CD4-positive, alpha-beta T cell treated with Interleukin-6 at 100 ng/mL for 8 hours (primary cell): ENCODE measurements at regions not wholly inside any gene's neighbourhood (a gene's known extent, or its start where the extent isn't known, plus 50 kb on each side); places are given as distances from the start of the nearest gene placed in this dataset.
"Not testable (repeated sequence)": the region's sequence is repeated elsewhere in the genome, so short reads cannot be mapped to it uniquely, and the experiment has no call there.

Experiments used
- DNase-seq: peaks from one replicate; pipeline ENCODE4 v3.0.0-alpha.2; 2020; ENCODE audit warnings: mixed read lengths, low spot score

DNA sequence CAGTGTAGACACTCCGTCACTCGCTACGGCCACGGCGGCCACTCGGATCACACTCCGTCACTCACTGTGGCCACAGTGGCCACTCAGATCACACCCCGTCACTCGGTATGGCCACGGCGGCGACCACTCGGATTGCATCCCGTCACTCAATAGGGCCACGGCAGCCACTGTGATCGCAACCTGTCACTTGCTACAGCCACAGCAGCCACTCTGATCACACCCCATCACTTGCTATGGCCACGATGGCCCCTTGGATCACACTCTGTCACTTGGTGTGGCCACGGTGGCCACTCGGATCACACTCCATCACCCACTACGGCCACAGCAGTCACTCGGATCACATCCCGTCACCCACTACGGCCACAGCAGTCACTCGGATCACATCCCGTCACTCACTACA is 175.3 kb downstream of the LAT start:
- not testable (repeated sequence) for DNase-seq

DNA sequence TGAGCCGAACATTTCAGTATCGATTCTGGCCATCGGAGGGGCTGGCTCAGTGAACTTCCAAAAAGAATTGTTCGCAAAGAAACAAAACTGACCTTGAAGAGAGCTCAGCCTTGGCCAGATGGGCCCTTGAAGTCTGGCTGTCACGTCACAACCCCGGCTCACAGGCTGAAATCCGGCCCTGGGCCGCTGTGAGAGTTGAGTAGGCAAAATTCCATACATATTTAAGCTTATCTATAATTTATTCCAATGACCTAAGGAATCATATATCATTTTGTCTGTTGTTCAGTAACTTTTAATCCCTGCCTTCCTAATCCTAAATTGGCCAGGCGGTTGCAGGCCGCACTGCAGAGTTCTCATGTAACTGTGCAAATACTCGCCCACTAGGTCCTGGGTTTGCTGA is 174.8 kb downstream of the LAT start:
- not testable (repeated sequence) for DNase-seq

DNA sequence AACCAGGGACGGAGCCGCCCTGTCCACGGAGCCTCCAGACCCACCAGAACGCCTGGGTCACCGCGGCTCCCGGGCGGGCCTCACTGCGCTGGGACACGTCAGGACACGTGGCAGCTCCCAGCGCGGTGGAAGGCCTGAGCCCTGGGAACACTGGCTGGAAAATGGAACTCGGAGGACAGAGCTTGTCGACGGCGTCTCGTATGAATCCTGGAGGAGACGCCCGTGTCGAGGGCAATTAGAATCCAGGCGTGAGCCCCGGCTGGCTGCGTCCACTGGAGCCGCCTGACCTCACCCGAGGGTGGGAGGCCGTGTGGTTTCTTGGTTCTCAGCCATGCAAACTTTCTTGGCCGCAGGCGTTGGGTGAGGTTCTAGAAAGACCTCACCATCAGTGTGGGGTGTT is 173.9 kb downstream of the LAT start:
- DNase-seq, result no peak

DNA sequence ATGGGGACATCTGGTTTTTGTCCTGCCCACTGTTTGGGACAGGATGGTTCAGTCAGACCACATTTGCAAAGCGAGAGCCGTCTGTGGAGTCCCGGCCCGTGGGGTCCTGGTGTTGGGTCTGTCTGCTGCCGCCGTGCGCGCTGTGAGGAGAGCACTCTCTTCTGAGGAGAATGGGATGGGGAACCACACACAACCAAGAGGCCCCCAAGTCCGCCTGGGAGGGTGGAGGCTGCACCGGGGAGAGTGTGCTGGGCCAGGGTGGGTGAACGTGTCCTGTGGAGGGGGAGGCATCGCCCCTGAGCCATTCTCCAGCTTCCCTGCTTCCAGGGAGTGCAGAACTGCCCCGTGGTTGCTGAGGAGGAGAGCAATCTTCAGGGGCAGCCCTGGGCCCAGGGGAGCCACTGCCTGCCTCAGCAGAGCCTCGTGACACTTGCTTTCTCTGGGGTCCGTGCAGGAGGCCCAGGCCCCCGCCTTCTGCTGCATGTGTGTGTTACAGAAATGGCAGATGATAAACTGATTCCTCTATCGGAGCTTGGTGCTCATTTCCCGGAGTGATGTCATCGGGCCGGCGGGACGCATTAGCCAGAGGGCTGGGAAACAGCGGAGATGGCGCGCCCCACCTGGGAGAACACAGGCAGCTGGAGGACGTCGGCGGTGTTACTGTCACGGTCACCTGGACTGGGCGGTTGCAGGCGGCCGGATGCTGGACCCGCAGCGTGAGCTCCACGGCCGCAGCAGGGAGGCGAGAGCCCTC is 173.4 kb downstream of the LAT start:
- DNase-seq, result not testable (repeated sequence)

DNA sequence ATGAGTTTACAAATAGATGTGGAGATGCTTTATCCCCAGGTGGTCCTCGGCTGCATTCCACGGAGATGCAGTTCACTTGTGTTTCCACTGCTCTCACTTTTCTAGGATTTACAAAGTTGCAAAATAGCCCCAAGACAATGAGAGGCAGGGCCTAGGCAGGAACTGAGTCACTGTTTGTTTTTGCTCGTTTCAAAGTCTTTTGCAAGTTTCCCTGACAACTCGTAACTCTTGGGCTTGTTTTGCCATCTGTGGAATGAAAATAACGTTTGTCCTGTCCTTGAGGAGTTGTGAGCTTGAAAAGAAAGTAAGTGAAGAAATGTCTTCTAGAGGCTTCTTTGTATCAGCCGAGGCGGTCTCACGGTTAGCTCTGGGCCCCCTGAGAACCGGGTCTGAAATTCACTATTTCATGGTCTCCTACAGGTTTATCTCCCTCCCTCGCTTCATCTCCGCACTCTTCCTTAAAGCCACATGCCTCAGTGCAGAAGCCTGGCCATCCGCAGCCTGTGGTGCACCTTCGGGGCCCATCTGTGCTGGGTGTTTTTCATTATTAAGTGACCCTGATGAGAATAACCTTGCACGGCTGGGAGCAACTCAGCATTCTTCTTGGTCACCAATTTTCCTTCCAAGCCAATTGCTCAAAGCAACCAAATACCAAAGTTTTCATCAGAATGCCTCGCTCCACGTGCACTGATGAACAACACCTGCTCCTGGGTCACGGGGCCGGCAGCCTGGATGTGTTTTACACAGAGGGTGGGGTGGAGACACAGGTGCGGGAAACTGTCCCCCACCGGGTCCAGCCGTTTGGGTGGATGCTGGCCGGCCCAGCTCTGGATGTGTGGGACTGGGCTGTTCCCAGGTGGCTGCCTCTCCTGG is 172.4 kb downstream of the LAT start:
- DNase-seq, result peak; percentile 38

DNA sequence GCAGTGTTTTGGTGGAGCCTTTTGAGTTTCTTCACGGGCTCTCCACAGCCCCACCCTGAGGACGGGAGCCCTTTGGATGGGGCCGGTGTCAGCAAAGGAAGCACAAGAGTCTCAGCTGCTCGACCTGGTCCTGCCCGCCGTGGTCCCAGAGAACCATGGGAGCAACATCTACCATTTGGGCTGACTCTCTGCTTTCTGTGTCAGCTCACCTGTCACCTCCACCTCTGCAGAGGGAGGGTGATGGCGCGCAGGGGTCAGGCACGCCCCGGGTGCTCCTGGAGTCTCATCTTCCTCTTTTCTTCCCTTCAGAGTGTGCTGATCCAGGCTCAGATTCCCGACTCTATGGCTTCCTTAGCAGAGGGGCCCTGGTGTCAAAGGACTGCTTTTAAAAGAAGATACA is 171.7 kb downstream of the LAT start:
- DNase-seq, result no peak

DNA sequence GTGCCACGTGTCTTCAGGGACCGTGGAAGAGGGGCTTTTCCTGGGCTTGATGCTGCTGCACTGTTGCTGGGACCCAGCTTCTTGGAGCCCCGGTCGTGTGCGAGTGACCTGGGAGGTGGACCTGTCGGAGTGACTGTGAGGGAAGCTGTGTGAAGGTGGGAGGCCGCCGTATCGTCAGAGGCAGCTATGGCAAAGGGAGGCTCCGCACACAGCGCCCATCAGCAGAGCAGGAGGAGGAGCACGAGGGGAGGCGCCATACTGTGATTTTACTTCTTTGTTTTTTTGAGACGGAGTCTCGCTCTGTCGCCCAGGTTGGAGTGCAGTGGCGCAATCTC is 171.0 kb downstream of the LAT start:
- DNase-seq, result not testable (repeated sequence)

DNA sequence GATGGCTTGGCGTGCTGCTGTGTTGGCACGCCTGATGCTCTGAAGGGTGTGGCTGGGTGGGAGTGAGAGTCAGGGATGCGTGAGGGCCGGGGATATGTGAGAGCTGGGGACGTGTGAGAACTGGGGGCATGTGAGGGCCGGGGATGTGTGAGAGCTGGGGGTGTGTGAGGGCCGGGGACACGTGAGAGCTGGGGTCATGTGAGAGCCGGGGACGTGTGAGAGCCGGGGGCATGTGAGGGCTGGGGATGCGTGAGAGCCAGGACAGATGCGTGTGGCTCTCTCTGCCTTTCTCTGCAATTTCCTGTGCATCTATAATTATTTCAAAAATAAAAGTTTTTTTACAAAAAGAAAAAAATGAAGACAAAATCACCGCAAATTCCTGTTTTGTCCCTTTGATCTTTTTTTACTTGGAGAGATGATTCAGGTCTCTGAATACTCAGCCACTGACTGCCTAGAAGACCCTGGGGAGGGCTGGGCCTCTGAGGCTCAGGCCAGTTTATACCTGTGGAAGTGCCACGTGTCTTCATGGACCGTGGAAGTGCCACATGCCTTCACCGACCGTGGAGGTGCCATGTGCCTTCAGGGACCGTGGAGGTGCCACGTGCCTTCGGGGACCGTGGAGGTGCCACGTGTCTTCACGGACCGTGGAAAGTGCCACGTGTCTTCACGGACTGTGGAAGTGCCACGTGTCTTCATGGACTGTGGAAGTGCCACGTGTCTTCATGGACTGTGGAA is 170.4 kb downstream of the LAT start:
- DNase-seq, result peak; percentile 9

DNA sequence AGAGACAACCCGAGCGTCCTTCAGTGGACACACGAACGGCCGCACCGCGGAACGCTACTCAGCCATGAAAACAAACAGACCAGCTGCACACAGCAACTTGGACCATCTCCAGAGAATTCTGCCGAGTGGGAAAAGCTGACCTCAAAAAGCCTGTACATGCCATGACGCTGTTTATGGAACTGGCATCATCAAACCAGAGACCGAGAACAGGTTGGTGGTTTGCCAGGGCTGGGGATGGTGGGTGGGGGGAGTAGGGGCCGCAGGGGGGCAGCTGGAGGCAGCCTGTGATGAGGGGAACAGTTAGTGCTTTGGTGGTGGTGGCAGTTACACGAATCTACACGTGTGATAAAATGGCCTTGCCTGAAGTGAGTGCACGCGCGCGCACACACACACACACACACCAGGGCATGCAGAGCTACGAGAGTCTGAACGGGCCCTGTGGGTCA is 169.8 kb downstream of the LAT start:
- DNase-seq, result no peak

DNA sequence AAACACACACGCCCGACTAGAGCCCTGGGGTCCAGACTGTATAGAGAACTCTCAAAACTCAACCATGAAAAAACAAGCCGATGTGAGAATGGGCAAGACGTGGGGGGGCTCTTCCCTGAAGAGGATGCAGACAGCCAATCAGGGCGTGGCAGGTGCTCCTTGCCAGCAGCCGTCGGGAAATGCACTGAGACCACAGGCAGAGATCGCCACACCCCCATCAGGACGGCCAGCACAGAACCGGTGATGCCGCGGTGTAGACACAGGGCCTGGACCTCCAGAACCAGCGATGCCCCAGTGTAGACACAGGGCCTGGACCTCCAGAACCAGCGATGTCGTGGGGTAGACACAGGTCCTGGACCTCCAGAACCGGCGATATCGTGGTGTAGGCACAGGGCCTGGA is 169.2 kb downstream of the LAT start:
- DNase-seq, result no peak

DNA sequence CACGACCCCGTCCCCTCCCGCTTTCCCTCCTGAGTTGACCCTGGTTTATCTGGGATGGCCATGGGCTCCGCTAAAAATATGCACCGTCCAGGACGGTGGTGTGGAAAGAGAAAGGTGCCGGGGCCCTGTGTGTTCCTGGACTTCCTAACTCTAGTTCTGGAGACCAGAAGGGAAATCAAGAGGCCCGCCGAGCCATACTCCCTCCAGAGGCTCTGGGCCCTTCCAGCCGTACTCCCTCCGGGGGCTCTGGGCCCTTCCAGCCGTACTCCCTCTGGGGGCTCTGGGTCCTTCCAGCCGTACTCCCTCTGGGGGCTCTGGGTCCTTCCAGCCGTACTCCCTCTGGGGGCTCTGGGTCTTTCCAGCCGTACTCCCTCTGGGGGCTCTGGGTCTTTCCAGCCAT is 168.5 kb downstream of the LAT start:
- not testable (repeated sequence) for DNase-seq

DNA sequence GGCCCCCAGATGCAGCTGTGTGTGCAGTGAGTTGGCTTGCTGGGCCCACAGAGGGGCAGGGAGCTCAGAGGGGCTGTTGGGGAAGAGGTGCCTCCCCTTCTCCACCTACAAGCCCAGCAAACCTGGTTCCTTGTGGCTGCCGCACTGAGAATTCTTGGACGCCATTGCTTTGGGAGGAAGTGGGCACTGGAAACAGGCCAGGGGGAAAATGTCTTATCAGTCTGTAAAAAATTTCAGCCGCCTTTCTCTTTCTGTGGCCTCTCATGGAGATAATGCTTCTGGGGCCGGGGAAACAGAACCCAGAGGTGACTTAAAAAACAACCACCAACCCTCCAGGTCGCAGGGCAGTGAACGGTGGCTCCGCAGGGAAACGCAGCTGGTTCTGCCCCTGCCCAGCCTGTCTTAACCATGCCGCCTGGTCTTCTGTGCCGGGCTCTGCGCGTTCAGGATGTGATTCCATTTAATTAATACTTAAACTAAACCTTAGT is 167.7 kb downstream of the LAT start:
- DNase-seq, result not testable (repeated sequence)

DNA sequence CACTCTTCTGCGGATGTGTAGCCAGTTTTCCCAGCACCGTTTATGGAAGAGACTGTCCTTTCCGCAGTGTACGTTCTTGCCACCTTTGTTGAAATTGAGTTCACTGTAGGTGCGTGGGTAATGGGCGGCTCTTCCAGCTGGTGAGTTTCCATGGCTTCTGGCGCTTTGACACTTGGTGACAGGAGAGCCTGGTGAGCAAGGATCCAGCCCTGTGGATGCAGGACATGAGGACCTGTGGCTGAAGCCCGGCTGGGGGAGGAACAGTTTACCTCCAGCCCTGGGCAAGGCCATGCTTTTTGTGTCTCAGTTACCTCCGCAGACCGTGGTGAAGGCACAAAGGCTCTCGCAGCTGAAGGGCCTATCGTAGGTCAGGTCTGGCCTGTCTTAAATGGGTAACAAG is 166.5 kb downstream of the LAT start:
- no peak for DNase-seq

DNA sequence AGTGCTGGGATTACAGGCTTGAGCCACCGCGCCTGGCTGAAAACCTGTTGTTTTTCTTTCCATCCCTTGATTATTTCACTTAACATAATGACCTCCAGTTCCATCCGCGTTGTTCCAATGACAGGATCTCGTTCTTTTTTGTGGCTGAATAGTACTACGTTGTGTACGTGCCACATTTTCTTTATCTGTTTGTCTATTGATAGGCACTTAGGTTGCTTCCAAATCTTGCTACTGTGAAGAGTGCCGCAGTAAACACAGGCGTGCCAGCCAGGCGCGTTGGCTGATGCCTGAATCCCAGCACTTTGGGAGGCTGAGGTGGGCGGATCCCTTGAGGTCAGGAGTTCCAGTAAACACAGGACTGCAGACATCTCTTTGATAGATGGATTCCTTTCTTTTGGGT is 165.1 kb downstream of the LAT start:
- not testable (repeated sequence) for DNase-seq

DNA sequence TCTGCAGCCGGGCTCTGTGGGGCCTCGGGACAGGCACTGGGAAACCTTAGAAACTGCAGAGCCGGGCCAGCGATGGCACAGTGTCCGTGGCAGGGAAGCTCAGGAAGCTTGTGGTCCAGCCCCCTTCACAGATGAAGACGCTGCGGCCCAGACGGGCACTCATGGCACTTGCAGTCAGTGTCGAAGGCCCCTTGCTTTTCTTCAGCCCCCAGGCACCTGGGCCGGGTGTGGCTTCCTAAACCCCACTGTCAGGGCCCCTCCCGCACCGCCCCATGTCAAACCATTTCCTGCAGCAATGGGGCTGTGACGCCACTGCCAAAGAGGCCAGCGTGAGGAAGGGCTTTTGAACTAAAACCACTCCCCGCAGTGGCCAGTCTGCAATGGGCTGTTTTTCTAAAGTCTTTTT is 164.0 kb downstream of the LAT start:
- DNase-seq, result peak; percentile 81

DNA sequence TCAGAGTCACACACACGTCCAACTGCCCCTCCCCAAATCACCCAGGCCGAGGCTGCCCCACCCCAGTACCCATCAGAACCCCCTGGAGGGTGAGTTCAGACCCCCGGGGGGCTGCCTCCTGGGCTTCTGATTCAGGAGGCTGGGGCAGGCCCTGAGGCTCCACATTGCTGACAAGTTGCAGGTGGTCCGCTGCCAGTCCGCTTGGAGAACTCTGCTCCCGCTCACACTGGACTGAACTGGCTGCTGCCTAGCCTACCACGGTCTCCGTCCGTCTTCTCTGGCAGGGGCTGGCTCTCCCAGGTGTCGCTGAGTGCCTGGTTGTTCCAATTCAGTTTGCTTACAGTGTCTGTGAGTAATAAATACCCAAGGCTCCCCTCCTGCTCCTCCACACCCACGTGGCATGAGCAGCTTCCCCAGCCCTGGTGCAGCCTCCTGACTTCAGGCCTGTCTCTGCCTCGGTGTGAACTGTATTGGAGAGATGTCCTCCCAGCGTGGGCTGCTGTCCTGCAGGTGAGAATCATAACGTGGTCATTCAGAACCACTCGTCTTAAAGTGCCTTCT is 163.4 kb downstream of the LAT start:
- DNase-seq, result peak; percentile 15

DNA sequence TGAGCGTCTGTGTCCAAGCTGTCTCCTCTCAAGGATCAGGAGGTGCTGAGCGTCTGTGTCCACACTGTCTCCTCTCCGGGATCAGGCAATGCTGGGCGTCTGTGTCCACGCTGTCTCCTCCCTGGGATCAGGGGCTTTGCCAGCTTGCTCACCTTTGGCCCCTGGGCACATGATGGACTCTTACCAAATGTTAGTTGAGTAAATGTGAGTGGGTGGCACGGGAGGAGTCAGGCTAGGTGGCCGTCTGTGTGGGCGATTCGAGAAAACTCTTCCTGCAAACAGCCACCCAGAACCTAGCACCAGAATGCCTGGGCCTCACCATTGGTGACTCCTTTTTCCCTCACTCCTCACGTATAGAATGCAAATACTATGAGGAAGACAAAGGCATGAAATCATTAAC is 162.9 kb downstream of the LAT start:
- DNase-seq, result not testable (repeated sequence)

DNA sequence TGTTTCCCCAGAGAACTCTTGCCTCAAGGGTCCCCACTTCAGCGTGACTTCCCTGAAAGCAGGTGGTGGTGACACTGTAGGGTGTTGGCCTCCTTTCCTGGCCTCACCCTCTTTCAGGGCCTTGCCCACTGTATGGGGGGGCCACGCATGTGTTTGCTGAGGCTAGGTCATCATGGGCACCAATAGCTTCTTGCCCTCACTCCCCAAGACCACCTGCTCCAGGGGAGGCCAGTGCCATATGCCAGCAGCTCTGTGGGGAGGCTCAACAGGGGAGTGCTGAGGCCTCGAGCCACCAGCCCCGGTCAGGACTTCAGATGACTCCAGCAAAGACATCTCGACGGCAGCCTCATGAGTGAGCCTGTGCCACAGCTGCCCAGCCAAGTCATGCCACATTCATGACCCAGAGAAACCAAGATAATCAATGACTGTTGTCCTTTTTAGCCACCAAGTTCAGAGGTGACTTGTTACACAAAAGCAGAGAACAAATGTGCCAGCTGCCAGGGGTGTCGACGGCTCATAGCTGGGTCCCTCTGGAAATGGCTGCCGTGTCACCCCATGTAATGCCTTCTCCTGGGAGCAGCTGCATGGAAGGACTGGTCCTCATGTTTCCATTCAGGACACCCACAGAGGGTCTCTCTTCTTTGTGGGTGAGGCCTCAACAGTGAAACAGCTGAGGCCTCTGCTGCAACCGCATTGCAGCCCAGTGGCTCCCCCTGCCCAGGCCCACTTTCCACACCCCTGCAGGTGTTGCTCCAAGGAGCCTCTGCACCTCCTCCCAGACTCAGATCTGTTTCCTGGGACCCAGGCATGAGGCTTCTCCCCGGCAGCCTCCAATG is 162.2 kb downstream of the LAT start:
- not testable (repeated sequence) for DNase-seq

DNA sequence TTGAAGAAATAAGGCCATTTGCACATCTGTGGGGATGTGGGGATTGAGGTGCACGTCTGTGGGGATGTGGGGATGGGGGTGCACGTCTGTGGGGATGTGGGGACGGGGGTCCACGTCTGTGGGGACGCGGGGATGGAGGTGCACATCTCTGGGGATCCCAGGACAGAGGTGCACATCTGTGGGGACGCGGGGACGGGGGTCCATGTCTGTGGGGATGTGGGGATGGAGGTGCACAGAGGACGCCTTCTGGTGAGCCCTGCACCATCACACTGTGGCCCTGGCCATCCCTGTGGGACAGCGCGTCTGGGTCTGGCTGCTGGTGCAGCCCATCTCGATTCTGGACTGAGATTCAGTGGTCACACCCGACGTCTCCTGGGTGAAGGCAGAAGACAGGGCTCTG is 161.4 kb downstream of the LAT start:
- DNase-seq, result no peak

DNA sequence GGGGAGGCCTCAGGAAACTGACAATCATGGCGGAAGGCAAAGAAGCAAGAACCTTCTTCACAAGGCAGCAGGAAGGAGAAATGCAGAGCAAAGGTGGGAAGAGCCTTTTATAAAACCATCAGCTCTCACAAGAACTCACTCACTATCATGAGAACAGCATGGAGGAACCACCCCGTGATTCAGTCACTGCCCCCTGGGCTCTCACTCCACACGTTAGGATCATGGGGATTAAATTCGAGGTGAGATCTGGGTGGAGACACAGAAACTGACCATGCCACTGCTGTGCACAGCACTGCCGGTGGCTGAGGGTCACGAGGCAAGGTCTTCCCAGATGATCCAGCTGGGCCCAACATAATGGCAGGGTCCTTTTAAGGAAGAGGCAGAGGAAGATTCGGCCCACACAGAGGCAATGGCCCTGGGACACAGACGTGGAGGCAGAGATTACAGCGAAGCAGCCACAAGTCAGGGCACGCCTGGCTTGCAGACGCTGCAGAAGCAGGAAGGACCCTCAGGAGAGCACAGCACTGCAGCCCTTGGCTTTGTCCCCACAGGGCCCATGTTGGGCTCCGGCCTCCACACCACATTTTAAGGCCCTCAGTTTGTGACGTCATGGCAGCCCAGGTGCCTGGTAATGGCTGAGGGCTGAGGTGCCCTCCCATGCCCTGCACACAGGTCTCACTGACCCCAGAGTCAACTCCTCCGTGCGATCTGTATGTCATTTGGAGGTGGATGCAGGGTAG is 160.8 kb downstream of the LAT start:
- not testable (repeated sequence) for DNase-seq
